ENCODE measurements at regions not wholly inside any gene's neighbourhood (a gene's known extent, or its start where the extent isn't known, plus 50 kb on each side); places are given as distances from the start of the nearest gene placed in this dataset.

DNA sequence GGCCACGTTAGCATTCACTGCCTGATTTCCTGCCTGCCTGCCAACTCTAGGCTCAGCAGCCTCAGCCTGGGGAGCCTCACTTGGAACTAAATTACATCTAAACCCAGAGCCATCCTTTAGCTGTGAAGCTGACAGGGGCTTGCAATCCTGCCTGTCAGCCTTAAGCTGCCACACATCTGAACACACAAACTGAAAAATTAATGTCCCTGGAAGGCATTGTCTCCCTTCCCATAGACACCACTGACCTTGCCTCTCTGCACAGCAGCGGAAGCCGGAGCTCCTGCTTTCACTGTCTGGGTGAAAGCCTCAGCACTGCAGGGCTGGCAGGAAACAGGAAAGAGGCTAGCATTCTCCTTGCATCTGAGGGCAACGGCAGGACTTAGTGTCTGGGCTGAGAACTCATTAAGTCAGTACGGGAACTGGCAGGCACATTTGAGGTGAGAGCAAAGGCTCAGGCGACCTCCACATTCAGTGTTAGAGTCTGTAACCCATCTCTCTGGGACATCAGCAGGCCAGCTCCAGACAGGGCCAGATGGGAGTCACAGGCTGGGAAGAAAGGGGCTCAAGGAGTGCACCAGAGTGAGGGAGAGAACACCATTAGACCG is 452.4 kb upstream of the C16orf82 start:
- TF ChIP-seq, protein P1, sequence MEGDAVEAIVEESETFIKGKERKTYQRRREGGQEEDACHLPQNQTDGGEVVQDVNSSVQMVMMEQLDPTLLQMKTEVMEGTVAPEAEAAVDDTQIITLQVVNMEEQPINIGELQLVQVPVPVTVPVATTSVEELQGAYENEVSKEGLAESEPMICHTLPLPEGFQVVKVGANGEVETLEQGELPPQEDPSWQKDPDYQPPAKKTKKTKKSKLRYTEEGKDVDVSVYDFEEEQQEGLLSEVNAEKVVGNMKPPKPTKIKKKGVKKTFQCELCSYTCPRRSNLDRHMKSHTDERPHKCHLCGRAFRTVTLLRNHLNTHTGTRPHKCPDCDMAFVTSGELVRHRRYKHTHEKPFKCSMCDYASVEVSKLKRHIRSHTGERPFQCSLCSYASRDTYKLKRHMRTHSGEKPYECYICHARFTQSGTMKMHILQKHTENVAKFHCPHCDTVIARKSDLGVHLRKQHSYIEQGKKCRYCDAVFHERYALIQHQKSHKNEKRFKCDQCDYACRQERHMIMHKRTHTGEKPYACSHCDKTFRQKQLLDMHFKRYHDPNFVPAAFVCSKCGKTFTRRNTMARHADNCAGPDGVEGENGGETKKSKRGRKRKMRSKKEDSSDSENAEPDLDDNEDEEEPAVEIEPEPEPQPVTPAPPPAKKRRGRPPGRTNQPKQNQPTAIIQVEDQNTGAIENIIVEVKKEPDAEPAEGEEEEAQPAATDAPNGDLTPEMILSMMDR (IDR thresholded peaks at IDR 0.05): no peak
- no peak for TF ChIP-seq POLR2AphosphoS5 (IDR thresholded peaks at IDR 0.05; ENCODE audit: insufficient read depth in 1 of 2, low read depth in 1 of 2)

Data from vagina (tissue), 2 donors.